ENCODE measurements at regions not wholly inside any gene's neighbourhood (a gene's known extent, or its start where the extent isn't known, plus 50 kb on each side); places are given as distances from the start of the nearest gene placed in this dataset. TPM values are rescaled to one million over a fixed set of nuclear protein-coding genes. Genes with fewer than 3 reads are reported as not detected.
"Not testable (repeated sequence)": the region's sequence is repeated elsewhere in the genome, so short reads cannot be mapped to it uniquely, and the experiment has no call there.

DNA sequence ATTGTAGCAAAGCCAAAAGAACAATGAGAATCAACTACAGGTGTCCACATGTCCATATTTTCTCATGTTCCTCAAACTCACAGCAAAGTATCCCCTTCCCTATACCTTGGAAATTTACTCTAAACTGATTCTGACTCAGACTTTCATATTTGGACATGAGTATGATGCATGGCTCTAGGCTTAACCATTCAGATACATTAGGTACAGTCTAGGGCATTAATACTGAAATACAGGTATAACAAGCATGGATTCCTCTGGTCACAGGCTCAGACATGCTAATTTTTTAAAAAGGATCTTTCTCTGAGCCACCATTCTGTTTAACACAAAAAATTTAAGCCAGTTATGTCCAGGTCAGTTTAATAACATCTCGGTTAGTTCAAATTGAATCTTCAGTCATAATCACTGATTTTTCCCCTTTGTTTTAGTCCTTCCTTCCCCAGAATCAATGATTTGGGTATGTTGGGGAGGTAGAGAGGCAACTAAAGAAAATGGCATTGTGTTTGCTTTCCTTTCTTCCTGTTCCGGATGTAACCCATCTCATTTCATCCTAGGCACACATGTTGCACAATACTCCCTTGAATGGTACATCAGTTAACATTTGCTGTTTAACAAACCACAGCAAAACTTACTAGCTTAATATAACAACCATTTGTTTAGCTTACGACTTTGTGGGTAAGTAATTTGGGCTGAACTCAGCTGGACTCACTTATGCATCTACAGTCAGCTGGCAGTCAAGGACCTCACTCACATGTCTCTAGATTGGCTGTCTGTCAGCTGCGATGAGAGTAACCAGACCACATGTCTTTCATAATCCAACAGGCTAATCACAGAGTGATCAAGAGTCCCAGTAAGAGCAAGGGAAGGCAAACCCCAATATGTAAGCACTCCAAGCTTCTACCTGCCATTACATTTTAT, 75.3 kb upstream of the GRIA3 start:
- Histone ChIP-seq H2BK15ac (ENCODE audit: low read length) (no peak overlapping the region), H2BK12ac (ENCODE audit: low read length) (no peak overlapping the region), H3K36me3 (replicated peaks in 1 of 2; ENCODE audit: control insufficient read depth in 2 of 2, insufficient read depth in 2 of 2, low read length in 2 of 2) (no peaks in the 10 kb centered on the region), H4K91ac (ENCODE audit: low read depth, low read length, poor library complexity) (no peak overlapping the region), H3K4ac (ENCODE audit: low read length) (no peak overlapping the region), H3K9me3 (replicated peaks in 1 of 2; ENCODE audit: control insufficient read depth in 2 of 2, insufficient read depth in 1 of 2, low read depth in 1 of 2, low read length in 2 of 2) (no peaks in the 10 kb centered on the region), H3K14ac (ENCODE audit: low read length) (no peak overlapping the region), H3K23ac (ENCODE audit: low read depth, low read length, poor library complexity) (no peak overlapping the region), H2AFZ (ENCODE audit: low read length) (no peak overlapping the region), H3K27me3 (ENCODE audit: control insufficient read depth in 3 of 3, insufficient read depth in 3 of 3, low read depth in 1 of 3, low read length in 3 of 3) (no peaks in the 10 kb centered on the region), H2AK5ac (ENCODE audit: low read depth, low read length) (no peak overlapping the region), H3K4me3 (ENCODE audit: low read length in 2 of 2) (no peak overlapping the region), H3K9ac (ENCODE audit: low read depth, low read length, poor library complexity) (no peak overlapping the region), H4K8ac (ENCODE audit: low read depth, low read length) (no peak overlapping the region), H3K27ac (replicated peaks; ENCODE audit: low read length) (no peak overlapping the region), H2BK120ac (ENCODE audit: low read depth, low read length) (no peak overlapping the region), H3K18ac (ENCODE audit: low read length) (no peak overlapping the region), H3K4me2 (ENCODE audit: insufficient read depth, low read length, poor library complexity, severe bottlenecking) (no peak overlapping the region), H3K79me1 (ENCODE audit: low read depth, low read length) (no peaks in the 10 kb centered on the region), H3K4me1 (ENCODE audit: control insufficient read depth in 2 of 2, insufficient read depth in 1 of 2, low read depth in 1 of 2, low read length in 2 of 2) (no peaks in the 10 kb centered on the region), H2BK5ac (ENCODE audit: low read length) (no peak overlapping the region)
- no peak for DNase-seq (ENCODE audit: low spot score)
- no CpG with 5 or more reads among the region's 4 CpGs for WGBS, 2 donors (ENCODE audit: extremely low coverage in 2 of 2, insufficient read length in 2 of 2, insufficient replicate concordance in 1 of 2)

DNA sequence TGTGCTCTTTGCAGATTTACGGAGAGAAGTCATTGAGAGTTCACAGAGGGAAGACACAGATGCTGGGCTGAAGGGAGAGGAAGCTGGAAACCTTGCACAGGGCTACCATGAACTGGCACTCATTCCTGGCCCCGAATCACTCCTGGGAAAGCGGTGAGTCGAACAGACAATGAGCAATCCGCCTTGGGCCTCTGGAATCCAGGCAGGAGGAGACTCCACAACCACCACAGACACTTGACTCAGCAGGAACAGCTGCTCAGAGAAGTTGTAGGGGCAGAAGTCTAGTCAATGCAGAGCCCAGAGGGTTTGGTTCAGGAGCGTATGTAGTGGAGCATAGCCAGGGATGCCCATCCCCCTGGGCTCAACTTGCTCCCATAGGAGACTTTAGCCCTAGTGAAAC, 62.8 kb upstream of the GRIA3 start:
- Histone ChIP-seq H3K4me1 (ENCODE audit: control insufficient read depth in 2 of 2, insufficient read depth in 1 of 2, low read depth in 1 of 2, low read length in 2 of 2) (no peaks in the 10 kb centered on the region), H2AK5ac (ENCODE audit: low read depth, low read length) (no peak overlapping the region), H2BK12ac (ENCODE audit: low read length) (no peak overlapping the region), H4K8ac (ENCODE audit: low read depth, low read length) (no peak overlapping the region), H3K14ac (ENCODE audit: low read length) (no peak overlapping the region), H2BK15ac (ENCODE audit: low read length) (no peak overlapping the region), H4K91ac (ENCODE audit: low read depth, low read length, poor library complexity) (no peak overlapping the region), H3K36me3 (replicated peaks in 1 of 2; ENCODE audit: control insufficient read depth in 2 of 2, insufficient read depth in 2 of 2, low read length in 2 of 2) (no peaks in the 10 kb centered on the region), H3K27ac (replicated peaks; ENCODE audit: low read length) (no peak overlapping the region), H3K9ac (ENCODE audit: low read depth, low read length, poor library complexity) (no peak overlapping the region), H3K23ac (ENCODE audit: low read depth, low read length, poor library complexity) (no peak overlapping the region), H3K4me3 (ENCODE audit: low read length in 2 of 2) (no peak overlapping the region), H3K79me1 (ENCODE audit: low read depth, low read length) (peaks cover 1% of the 10 kb centered on the region), H3K18ac (ENCODE audit: low read length) (no peak overlapping the region), H2AFZ (ENCODE audit: low read length) (no peak overlapping the region), H3K27me3 (ENCODE audit: control insufficient read depth in 3 of 3, insufficient read depth in 3 of 3, low read depth in 1 of 3, low read length in 3 of 3) (no peaks in the 10 kb centered on the region), H2BK5ac (ENCODE audit: low read length) (no peak overlapping the region), H3K4me2 (ENCODE audit: insufficient read depth, low read length, poor library complexity, severe bottlenecking) (no peak overlapping the region), H2BK120ac (ENCODE audit: low read depth, low read length) (no peak overlapping the region), H3K4ac (ENCODE audit: low read length) (no peak overlapping the region), H3K9me3 (replicated peaks in 1 of 2; ENCODE audit: control insufficient read depth in 2 of 2, insufficient read depth in 1 of 2, low read depth in 1 of 2, low read length in 2 of 2) (no peaks in the 10 kb centered on the region)
- no CpG with 5 or more reads among the region's 6 CpGs for WGBS, 2 donors (ENCODE audit: extremely low coverage in 2 of 2, insufficient read length in 2 of 2, insufficient replicate concordance in 1 of 2)
- DNase-seq (ENCODE audit: low spot score) = no peak

- no CpG with 5 or more reads among the region's 3 CpGs for WGBS, 2 donors (ENCODE audit: extremely low coverage in 2 of 2, insufficient read length in 2 of 2, insufficient replicate concordance in 1 of 2)
- H2AK5ac ChIP-seq (ENCODE audit: low read depth, low read length); H2AFZ ChIP-seq (ENCODE audit: low read length); H3K4me3 ChIP-seq (ENCODE audit: low read length in 2 of 2); H3K9ac ChIP-seq (ENCODE audit: low read depth, low read length, poor library complexity); H2BK12ac ChIP-seq (ENCODE audit: low read length); H3K79me1 ChIP-seq (ENCODE audit: low read depth, low read length); H2BK5ac ChIP-seq (ENCODE audit: low read length); H3K4ac ChIP-seq (ENCODE audit: low read length); H3K9me3 ChIP-seq (replicated peaks in 1 of 2; ENCODE audit: control insufficient read depth in 2 of 2, insufficient read depth in 1 of 2, low read depth in 1 of 2, low read length in 2 of 2); H2BK15ac ChIP-seq (ENCODE audit: low read length); H3K18ac ChIP-seq (ENCODE audit: low read length); DNase-seq (ENCODE audit: low spot score); H3K36me3 ChIP-seq (replicated peaks in 1 of 2; ENCODE audit: control insufficient read depth in 2 of 2, insufficient read depth in 2 of 2, low read length in 2 of 2); H3K14ac ChIP-seq (ENCODE audit: low read length); H3K23ac ChIP-seq (ENCODE audit: low read depth, low read length, poor library complexity); H4K91ac ChIP-seq (ENCODE audit: low read depth, low read length, poor library complexity); H2BK120ac ChIP-seq (ENCODE audit: low read depth, low read length); H3K27me3 ChIP-seq (ENCODE audit: control insufficient read depth in 3 of 3, insufficient read depth in 3 of 3, low read depth in 1 of 3, low read length in 3 of 3); H3K27ac ChIP-seq (replicated peaks; ENCODE audit: low read length); H4K8ac ChIP-seq (ENCODE audit: low read depth, low read length); H3K4me2 ChIP-seq (ENCODE audit: insufficient read depth, low read length, poor library complexity, severe bottlenecking); H3K4me1 ChIP-seq (ENCODE audit: control insufficient read depth in 2 of 2, insufficient read depth in 1 of 2, low read depth in 1 of 2, low read length in 2 of 2): not testable (repeated sequence)
These were observed 54.3 kb upstream of the GRIA3 start for GRCh38 chrX:123129805-123130204.

Small RNA genes lying in the stretch of these regions (small RNA-seq; reads per million reads assigned to genes)
- gene MIR3672 (ENCODE audit: insufficient read depth) = not detected
- gene RF00012 (ENCODE audit: insufficient read depth) = not detected
